H9 (cell line): ENCODE measurements at regions not wholly inside any gene's neighbourhood (a gene's known extent, or its start where the extent isn't known, plus 50 kb on each side); places are given as distances from the start of the nearest gene placed in this dataset.

Source experiments
- DNase-seq: peaks from one replicate; pipeline ENCODE4 v3.0.0-alpha.2; 2017
- H2AFZ ChIP-seq: one replicate; pipeline ENCODE4 v1.6.1; 2013; ENCODE audit warnings: mild to moderate bottlenecking, low read length, control low read depth, moderate library complexity
- H2AK5ac ChIP-seq: 2 replicates; pipeline ENCODE4 v1.6.1; 2013; ENCODE audit warnings: low read length, control low read depth, mixed read lengths; ENCODE audit not compliant: insufficient read length
- H2BK120ac ChIP-seq: one replicate; pipeline ENCODE4 v1.6.1; 2013; ENCODE audit warnings: low read depth, mild to moderate bottlenecking, low read length, control low read depth, inconsistent platforms; ENCODE audit not compliant: poor library complexity, severe bottlenecking
- H2BK12ac ChIP-seq: 2 replicates; pipeline ENCODE4 v1.6.1; 2013; ENCODE audit warnings: low read length, control low read depth, mixed read lengths, low read depth; ENCODE audit not compliant: insufficient read length
- H2BK15ac ChIP-seq: 2 replicates; pipeline ENCODE4 v1.6.1; 2013; ENCODE audit warnings: low read depth, low read length, control low read depth
- H2BK20ac ChIP-seq: one replicate; pipeline ENCODE4 v1.6.1; 2013; ENCODE audit warnings: low read depth, mild to moderate bottlenecking, low read length, control low read depth, inconsistent platforms; ENCODE audit not compliant: poor library complexity, severe bottlenecking
- H2BK5ac ChIP-seq: 2 replicates; pipeline ENCODE4 v1.6.1; 2013; ENCODE audit warnings: low read length, control low read depth, mixed read lengths; ENCODE audit not compliant: insufficient read length
- H3K14ac ChIP-seq: 2 replicates; pipeline ENCODE4 v1.6.1; 2013; ENCODE audit warnings: low read length, control low read depth; ENCODE audit not compliant: insufficient read depth
- H3K18ac ChIP-seq: 2 replicates; pipeline ENCODE4 v1.6.1; 2013; ENCODE audit warnings: low read depth, mild to moderate bottlenecking, mixed read lengths, low read length, control low read depth; ENCODE audit not compliant: insufficient read length
- H3K23ac ChIP-seq: 2 replicates; pipeline ENCODE4 v1.6.1; 2013; ENCODE audit warnings: low read length, control low read depth, mixed read lengths, low read depth; ENCODE audit not compliant: insufficient read length
- H3K23me2 ChIP-seq: 2 replicates; pipeline ENCODE4 v1.6.1; 2013; ENCODE audit warnings: low read depth, mild to moderate bottlenecking, mixed read lengths, low read length, control low read depth; ENCODE audit not compliant: insufficient read length, poor library complexity, severe bottlenecking
- H3K27ac ChIP-seq: 2 replicates; pipeline ENCODE4 v1.5.1; 2013; ENCODE audit warnings: low read length, control low read depth, mixed read lengths, low read depth; ENCODE audit not compliant: insufficient read length
- H3K27me3 ChIP-seq: 2 replicates; pipeline ENCODE4 v1.6.1; 2013; ENCODE audit warnings: low read length, control low read depth, inconsistent platforms; ENCODE audit not compliant: insufficient read depth
- H3K4ac ChIP-seq: 2 replicates; pipeline ENCODE4 v1.6.1; 2013; ENCODE audit warnings: low read depth, mild to moderate bottlenecking, control low read depth, inconsistent platforms, low read length, moderate library complexity
- H3K4me1 ChIP-seq: 2 replicates; pipeline ENCODE4 v1.6.1; 2013; ENCODE audit warnings: low read length, control low read depth, inconsistent platforms; ENCODE audit not compliant: insufficient read depth
- H3K4me2 ChIP-seq: 2 replicates; pipeline ENCODE4 v1.6.1; 2013; ENCODE audit warnings: low read length, control low read depth, mixed read lengths; ENCODE audit not compliant: insufficient read length, insufficient read depth
- H3K56ac ChIP-seq: 2 replicates; pipeline ENCODE4 v1.6.1; 2013; ENCODE audit warnings: low read depth, mild to moderate bottlenecking, mixed read lengths, low read length, control low read depth; ENCODE audit not compliant: insufficient read length
- H3K79me1 ChIP-seq: 2 replicates; pipeline ENCODE4 v1.6.1; 2013; ENCODE audit warnings: low read depth, mild to moderate bottlenecking, moderate library complexity, low read length, control low read depth, inconsistent platforms; ENCODE audit not compliant: insufficient read depth, poor library complexity, severe bottlenecking
- H3K79me2 ChIP-seq: 2 replicates; pipeline ENCODE4 v1.6.1; 2013; ENCODE audit warnings: low read length, control low read depth, inconsistent platforms; ENCODE audit not compliant: insufficient read depth
- H3K9ac ChIP-seq: 2 replicates; pipeline ENCODE4 v1.6.1; 2013; ENCODE audit warnings: low read length, control low read depth, mixed read lengths; ENCODE audit not compliant: insufficient read length; ENCODE audit errors: extremely low read depth
- H3K9me3 ChIP-seq: one replicate; pipeline ENCODE4 v1.6.1; 2013; ENCODE audit warnings: low read depth, low read length, inconsistent platforms; ENCODE audit not compliant: control insufficient read depth
- H3T11ph ChIP-seq: one replicate; pipeline ENCODE4 v1.6.1; 2013; ENCODE audit warnings: mild to moderate bottlenecking, low read length, control low read depth, inconsistent platforms
- H4K20me1 ChIP-seq: one replicate; pipeline ENCODE4 v1.6.1; 2013; ENCODE audit not compliant: control insufficient read depth, insufficient read length, insufficient read depth
- H4K5ac ChIP-seq: 2 replicates; pipeline ENCODE4 v1.6.1; 2013; ENCODE audit warnings: low read depth, mild to moderate bottlenecking, mixed read lengths, low read length, control low read depth; ENCODE audit not compliant: insufficient read length
- H4K8ac ChIP-seq: replicated peaks from 2 replicates; pipeline ENCODE4 v1.6.1; 2013; ENCODE audit warnings: low read length, control low read depth, mixed read lengths, low read depth; ENCODE audit not compliant: insufficient read length
- H4K91ac ChIP-seq: 2 replicates; pipeline ENCODE4 v1.6.1; 2013; ENCODE audit warnings: low read depth, mild to moderate bottlenecking, moderate library complexity, mixed read lengths, low read length, control low read depth; ENCODE audit not compliant: insufficient read length
- H3K27ac Mint-ChIP-seq, 3 experiments: 2 replicates in 2 of 3; 3 replicates in 1 of 3; pipeline ENCODE4 v1.8.0; 2020 to 2021; ENCODE audit warnings: mixed read lengths in 3 of 3, mild to moderate bottlenecking in 1 of 3, moderate library complexity in 1 of 3
- H3K27me3 Mint-ChIP-seq: 2 replicates; pipeline ENCODE4 v1.8.0; 2021; ENCODE audit warnings: low read depth, mild to moderate bottlenecking, moderate library complexity, mixed read lengths
- H3K36me3 Mint-ChIP-seq, 3 experiments: 2 replicates in 2 of 3; 3 replicates in 1 of 3; pipeline ENCODE4 v1.8.0; 2020 to 2021; ENCODE audit warnings: low read depth in 3 of 3, mixed read lengths in 3 of 3; ENCODE audit not compliant: insufficient read depth in 1 of 3
- H3K4me1 Mint-ChIP-seq, 2 experiments: 2 replicates each; pipeline ENCODE4 v1.8.0; 2020; ENCODE audit warnings: mixed read lengths in 2 of 2
- H3K4me3 Mint-ChIP-seq, 2 experiments: 2 replicates in 1 of 2; 3 replicates in 1 of 2; pipeline ENCODE4 v1.8.0; 2020 to 2021; ENCODE audit warnings: mild to moderate bottlenecking in 2 of 2, mixed read lengths in 2 of 2, moderate library complexity in 1 of 2
- H3K9me3 Mint-ChIP-seq, 2 experiments: 2 replicates in 1 of 2; 3 replicates in 1 of 2; pipeline ENCODE4 v1.8.0; 2020; ENCODE audit warnings: mild to moderate bottlenecking in 2 of 2, mixed read lengths in 2 of 2, moderate library complexity in 1 of 2
- CTCF ChIP-seq: fragments of 200-600 bp; sonication (generic); conservative IDR thresholded peaks from 3 replicates; pipeline ENCODE4 v1.8.0; 2021; ENCODE audit warnings: antibody characterized with exemption, mild to moderate bottlenecking
- WGBS: extraction: QIAGEN DNeasy Blood & Tissue Kit; methylation state at CpG from one replicate; pipeline ENCODE4 v1.1.7; 2013; ENCODE audit warnings: missing lambda C conversion rate, low lambda C conversion rate, mixed read lengths; ENCODE audit not compliant: insufficient read length; ENCODE audit errors: extremely low coverage; 5-methylcytosine and 5-hydroxymethylcytosine counted together

GRCh38 chr1:65605621-65606020 lies 185.2 kb downstream of the LEPR start:
- no peaks in the 10 kb centered on the region for H3K27me3 ChIP-seq
- Mint-ChIP-seq H3K27me3 (no peaks in the 10 kb centered on the region), H3K4me3 (no peak overlapping the region), H3K9me3 (no peaks in the 10 kb centered on the region), H3K4me1 (no peaks in the 10 kb centered on the region), H3K36me3 (no peaks in the 10 kb centered on the region), H3K27ac (no peak overlapping the region)
- H3K56ac ChIP-seq = no peak overlapping the region
- no peak overlapping the region for H2AK5ac ChIP-seq
- H2BK5ac ChIP-seq = no peak overlapping the region
- no peaks in the 10 kb centered on the region for H3K9me3 ChIP-seq
- H3T11ph ChIP-seq = no peak overlapping the region
- no peak overlapping the region for H2BK12ac ChIP-seq
- no peak overlapping the region for H3K4me2 ChIP-seq
- no peak overlapping the region for H4K91ac ChIP-seq
- H3K23me2 ChIP-seq = no peaks in the 10 kb centered on the region
- H3K79me2 ChIP-seq = no peaks in the 10 kb centered on the region
- H3K79me1 ChIP-seq = no peaks in the 10 kb centered on the region
- no peak overlapping the region for H2BK20ac ChIP-seq
- no peak overlapping the region for H4K8ac ChIP-seq
- H4K20me1 ChIP-seq = no peaks in the 10 kb centered on the region
- no peak overlapping the region for H3K23ac ChIP-seq
- no peak overlapping the region for H3K9ac ChIP-seq
- H3K14ac ChIP-seq = no peak overlapping the region
- H2BK120ac ChIP-seq = no peak overlapping the region
- H4K5ac ChIP-seq = no peak overlapping the region
- no peak for DNase-seq
- H3K18ac ChIP-seq = no peak overlapping the region
- WGBS = no CpG with 5 or more reads among the region's 1 CpG
- TF ChIP-seq CTCF = no peak
- no peaks in the 10 kb centered on the region for H3K4me1 ChIP-seq
- H2AFZ ChIP-seq = no peak overlapping the region
- no peak overlapping the region for H3K4ac ChIP-seq
- no peak overlapping the region for H3K27ac ChIP-seq
- H2BK15ac ChIP-seq = no peak overlapping the region
